RWPE2 (cell line): ENCODE measurements at regions not wholly inside any gene's neighbourhood (a gene's known extent, or its start where the extent isn't known, plus 50 kb on each side); places are given as distances from the start of the nearest gene placed in this dataset.
"Not testable (repeated sequence)": the region's sequence is repeated elsewhere in the genome, so short reads cannot be mapped to it uniquely, and the experiment has no call there.

ENCODE experiments used
- ATAC-seq: fragments of 200-7000 bp; cut with Tn5 transposase; 3 replicates; pipeline ENCODE4 v1.9.1; 2021; ENCODE audit warnings: low read depth
- DNase-seq: peaks from one replicate; pipeline ENCODE4 v3.0.0-alpha.2; 2020; ENCODE audit warnings: low spot score
- H3K27ac ChIP-seq: fragments of 450-650 bp; 2 replicates; pipeline ENCODE4 v1.5.1; 2017; ENCODE audit warnings: mild to moderate bottlenecking; ENCODE audit not compliant: poor library complexity, severe bottlenecking
- H3K27me3 ChIP-seq: fragments of 250-450 bp; sonication (Bioruptor Pico); 2 replicates; pipeline ENCODE4 v1.5.1; 2021; ENCODE audit warnings: mild to moderate bottlenecking, moderate library complexity; ENCODE audit not compliant: insufficient read depth, poor library complexity, severe bottlenecking
- H3K36me3 ChIP-seq: fragments of 250-450 bp; sonication (Bioruptor Pico); 2 replicates; pipeline ENCODE4 v1.5.1; 2020; ENCODE audit warnings: low read depth, mild to moderate bottlenecking, moderate library complexity
- H3K4me1 ChIP-seq: fragments of 250-450 bp; sonication (Bioruptor Pico); 2 replicates; pipeline ENCODE4 v1.5.1; 2021; ENCODE audit warnings: mild to moderate bottlenecking, moderate library complexity; ENCODE audit not compliant: insufficient read depth, poor library complexity, severe bottlenecking
- H3K4me3 ChIP-seq: fragments of 250-450 bp; sonication (Bioruptor Pico); 2 replicates; pipeline ENCODE4 v1.5.1; 2021; ENCODE audit warnings: mild to moderate bottlenecking, moderate library complexity; ENCODE audit not compliant: severe bottlenecking
- H3K9me3 ChIP-seq: fragments of 250-450 bp; sonication (Bioruptor Pico); 2 replicates; pipeline ENCODE4 v1.5.1; 2021; ENCODE audit warnings: mild to moderate bottlenecking, moderate library complexity; ENCODE audit not compliant: severe bottlenecking
- TF ChIP-seq, protein P1 (sequence below): fragments of 450-650 bp; IDR thresholded peaks from one replicate; pipeline ENCODE4 v1.5.1; 2017; ENCODE audit warnings: mild to moderate bottlenecking, moderate library complexity; ENCODE audit not compliant: poor library complexity, severe bottlenecking

DNA sequence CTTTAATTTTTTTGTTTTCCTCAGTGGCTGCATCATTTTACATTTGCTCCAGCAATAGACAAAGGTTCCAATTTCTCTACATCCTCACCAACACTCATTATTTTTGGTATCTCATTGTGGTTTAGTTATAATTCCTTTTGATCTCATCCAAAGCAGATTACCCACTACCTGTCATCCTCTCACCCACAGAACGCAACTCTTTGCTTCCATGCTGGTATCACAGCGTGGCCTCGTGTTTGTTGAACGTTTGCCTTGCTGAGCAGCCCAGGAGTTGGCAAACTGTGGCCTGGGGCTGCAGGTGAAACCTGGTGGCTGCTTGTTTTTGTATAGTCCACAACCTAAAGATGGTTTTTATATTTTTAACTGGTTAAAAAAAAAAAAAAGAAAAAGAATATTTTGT lies 181.9 kb downstream of the BCAS1 start:
- TF ChIP-seq, protein P1, sequence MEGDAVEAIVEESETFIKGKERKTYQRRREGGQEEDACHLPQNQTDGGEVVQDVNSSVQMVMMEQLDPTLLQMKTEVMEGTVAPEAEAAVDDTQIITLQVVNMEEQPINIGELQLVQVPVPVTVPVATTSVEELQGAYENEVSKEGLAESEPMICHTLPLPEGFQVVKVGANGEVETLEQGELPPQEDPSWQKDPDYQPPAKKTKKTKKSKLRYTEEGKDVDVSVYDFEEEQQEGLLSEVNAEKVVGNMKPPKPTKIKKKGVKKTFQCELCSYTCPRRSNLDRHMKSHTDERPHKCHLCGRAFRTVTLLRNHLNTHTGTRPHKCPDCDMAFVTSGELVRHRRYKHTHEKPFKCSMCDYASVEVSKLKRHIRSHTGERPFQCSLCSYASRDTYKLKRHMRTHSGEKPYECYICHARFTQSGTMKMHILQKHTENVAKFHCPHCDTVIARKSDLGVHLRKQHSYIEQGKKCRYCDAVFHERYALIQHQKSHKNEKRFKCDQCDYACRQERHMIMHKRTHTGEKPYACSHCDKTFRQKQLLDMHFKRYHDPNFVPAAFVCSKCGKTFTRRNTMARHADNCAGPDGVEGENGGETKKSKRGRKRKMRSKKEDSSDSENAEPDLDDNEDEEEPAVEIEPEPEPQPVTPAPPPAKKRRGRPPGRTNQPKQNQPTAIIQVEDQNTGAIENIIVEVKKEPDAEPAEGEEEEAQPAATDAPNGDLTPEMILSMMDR, result no peak
- no peak for DNase-seq

DNA sequence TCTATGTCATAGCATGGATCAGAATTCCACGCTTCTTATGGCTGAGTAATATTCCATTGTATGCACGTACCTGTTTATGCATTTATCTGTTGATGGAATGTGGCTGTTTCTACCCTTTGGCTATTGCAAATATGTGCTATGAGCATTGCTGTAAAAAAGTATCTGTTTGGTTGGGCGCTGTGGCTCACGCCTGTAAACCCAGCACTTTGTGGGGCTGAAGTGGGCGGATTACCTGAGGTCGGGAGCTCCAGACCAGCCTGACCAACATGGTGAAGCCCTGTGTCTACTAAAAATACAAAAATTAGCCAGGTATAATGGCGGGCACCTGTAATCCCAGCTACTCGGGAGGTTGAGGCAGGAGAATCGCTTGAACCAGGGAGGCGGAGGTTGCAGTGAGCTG lies 182.4 kb downstream of the BCAS1 start:
- ATAC-seq (no peak), DNase-seq (no peak)
- peaks cover 26% of the 10 kb centered on the region for H3K4me1 ChIP-seq
- no peak overlapping the region for H3K4me3 ChIP-seq
- no peaks in the 10 kb centered on the region for H3K27me3 ChIP-seq
- TF ChIP-seq, protein P1, result no peak
- H3K27ac ChIP-seq, result no peak overlapping the region
- no peaks in the 10 kb centered on the region for H3K36me3 ChIP-seq
- H3K9me3 ChIP-seq, result no peaks in the 10 kb centered on the region

More for the DNA sequence above, 181.9 kb downstream of the BCAS1 start:
- Histone ChIP-seq H3K4me1 (peaks cover 26% of the 10 kb centered on the region), H3K9me3 (no peaks in the 10 kb centered on the region), H3K36me3 (no peaks in the 10 kb centered on the region), H3K27ac (no peak overlapping the region), H3K4me3 (no peak overlapping the region), H3K27me3 (no peaks in the 10 kb centered on the region)
- ATAC-seq, result no peak

DNA sequence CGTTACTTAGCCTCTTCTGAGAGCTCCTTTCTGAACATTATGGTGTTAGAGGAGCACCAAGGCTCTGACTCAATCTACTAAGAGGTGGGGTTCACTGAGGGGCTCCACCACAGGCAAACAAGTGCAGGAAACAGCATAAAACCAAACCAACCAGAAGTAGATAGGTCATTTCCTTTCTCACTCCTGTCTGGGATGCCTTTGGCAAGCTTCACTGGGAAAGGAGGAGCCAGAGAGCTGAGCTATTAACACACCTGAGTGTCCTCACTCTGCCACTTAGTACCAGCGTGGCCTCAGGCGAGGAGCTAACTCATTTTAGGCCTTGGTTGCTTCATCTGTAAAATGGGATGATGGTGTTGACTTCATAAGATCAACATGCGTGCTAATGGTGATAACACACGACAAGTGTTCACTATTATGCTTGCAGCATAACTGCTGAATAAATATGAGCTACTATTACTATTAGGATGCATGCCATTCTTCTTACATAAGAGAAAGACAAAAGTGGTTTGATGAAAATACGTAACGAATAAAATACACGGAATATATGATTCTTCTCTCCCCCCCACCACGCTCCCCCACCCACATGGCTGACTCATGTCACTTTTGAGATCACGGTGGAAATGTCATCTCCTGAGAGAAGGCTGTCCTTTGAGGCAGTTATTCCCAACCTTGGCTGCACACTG lies 185.4 kb downstream of the BCAS1 start:
- DNase-seq, result no peak
- ATAC-seq, result peak; percentile 59
- H3K27me3 ChIP-seq, result no peaks in the 10 kb centered on the region
- H3K27ac ChIP-seq, result no peak overlapping the region
- TF ChIP-seq, protein P1, result no peak
- H3K4me1 ChIP-seq, result peaks cover 12% of the 10 kb centered on the region
- H3K36me3 ChIP-seq, result no peaks in the 10 kb centered on the region
- H3K9me3 ChIP-seq, result no peaks in the 10 kb centered on the region
- H3K4me3 ChIP-seq, result no peak overlapping the region

DNA sequence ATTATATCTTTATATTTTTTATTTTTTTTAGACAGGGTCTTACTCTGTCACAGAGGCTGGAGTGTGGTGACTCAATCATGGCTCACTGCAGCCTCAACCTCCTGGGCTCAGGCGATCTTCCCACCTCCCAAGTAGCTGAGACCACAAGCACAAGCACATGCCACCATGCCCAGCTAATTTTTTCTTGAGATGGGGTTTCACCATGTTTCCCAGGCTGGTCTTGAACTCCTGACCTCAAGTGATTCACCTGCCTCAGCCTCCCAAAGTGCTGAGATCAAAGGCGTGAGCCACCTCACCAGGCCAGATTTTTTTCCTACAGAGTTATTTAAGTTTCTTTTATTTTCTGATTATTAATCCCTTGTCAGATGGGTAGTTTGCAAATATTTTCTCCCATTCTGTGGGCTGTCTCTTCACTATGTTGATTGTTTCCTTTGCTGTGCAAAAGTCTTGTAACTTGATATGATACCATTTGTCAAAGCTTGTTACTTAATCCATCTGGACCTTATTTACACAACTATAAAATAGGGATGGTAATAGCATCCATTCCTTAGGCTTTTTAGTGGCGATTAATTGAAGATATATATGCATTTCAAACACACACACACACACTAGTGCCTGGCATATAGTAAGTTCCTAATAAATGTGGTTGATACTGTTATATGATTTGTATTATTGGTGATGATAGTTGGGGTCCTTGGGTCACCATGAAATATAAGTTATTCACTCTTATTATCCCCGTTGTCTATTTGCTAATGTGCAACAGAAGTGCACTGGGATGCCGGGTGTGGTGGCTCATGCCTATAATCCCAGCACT lies 187.1 kb downstream of the BCAS1 start:
- Histone ChIP-seq H3K4me1 (peaks cover 12% of the 10 kb centered on the region), H3K36me3 (no peaks in the 10 kb centered on the region), H3K27ac (no peak overlapping the region), H3K9me3 (no peaks in the 10 kb centered on the region), H3K27me3 (no peaks in the 10 kb centered on the region), H3K4me3 (no peak overlapping the region)
- DNase-seq (no peak), ATAC-seq (peak; percentile 65)
- TF ChIP-seq, protein P1, result no peak

DNA sequence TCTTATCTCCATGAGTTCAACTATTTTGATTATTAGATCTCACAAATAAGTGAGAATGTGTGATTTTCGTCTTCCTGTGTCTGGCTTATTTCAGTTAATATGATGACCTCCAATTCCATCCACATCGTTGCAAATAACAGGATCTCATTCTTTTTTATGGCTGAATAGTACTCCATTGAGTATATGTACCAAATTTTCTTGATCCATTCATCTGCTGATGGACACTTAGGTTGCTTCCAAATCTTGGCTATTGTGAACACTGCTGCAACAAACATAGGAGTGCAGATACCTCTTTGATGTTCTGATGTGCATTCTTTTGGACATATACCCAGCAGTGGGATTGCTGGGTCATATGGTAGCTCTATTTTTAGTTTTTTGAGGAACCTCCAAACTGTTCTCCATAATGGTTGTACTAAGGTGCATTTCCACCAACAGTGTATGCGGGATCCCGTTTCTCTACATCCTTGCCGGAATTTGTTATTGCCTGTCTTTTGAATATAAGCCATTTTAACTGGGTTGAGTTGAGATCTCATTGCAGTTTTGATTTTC lies 187.9 kb downstream of the BCAS1 start:
- not testable (repeated sequence) for DNase-seq, H3K9me3 ChIP-seq, ATAC-seq

More for the DNA sequence above, 187.9 kb downstream of the BCAS1 start:
- not testable (repeated sequence) for H3K27me3 ChIP-seq, H3K4me3 ChIP-seq, H3K36me3 ChIP-seq, H3K27ac ChIP-seq
- peaks cover 12% of the 10 kb centered on the region for H3K4me1 ChIP-seq
